ENCODE measurements at regions not wholly inside any gene's neighbourhood (a gene's known extent, or its start where the extent isn't known, plus 50 kb on each side); places are given as distances from the start of the nearest gene placed in this dataset.

DNA sequence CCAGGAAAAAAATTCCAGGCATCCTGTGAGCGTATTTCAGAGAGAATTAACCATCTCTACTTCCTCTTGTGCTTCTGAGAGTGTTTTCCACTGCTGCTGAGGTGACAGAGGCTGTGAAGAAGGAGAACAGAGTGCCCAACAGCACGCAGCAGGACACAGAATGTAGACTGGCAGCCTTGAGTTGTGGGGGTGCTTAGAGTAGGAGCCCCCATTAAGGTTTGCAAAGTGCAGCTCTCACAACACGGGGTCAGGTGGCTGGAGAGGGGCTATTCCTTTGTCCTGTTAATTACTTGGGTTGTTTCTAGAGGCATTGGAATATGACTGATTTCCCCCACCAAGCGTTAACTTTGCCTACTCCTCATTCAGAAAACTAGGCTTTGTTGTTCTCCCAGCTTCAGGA, 370.6 kb downstream of the TSHZ3 start:
- no peaks in the 10 kb centered on the region for H3K36me3 ChIP-seq (ENCODE audit: low read depth)
- TF ChIP-seq, protein P1, sequence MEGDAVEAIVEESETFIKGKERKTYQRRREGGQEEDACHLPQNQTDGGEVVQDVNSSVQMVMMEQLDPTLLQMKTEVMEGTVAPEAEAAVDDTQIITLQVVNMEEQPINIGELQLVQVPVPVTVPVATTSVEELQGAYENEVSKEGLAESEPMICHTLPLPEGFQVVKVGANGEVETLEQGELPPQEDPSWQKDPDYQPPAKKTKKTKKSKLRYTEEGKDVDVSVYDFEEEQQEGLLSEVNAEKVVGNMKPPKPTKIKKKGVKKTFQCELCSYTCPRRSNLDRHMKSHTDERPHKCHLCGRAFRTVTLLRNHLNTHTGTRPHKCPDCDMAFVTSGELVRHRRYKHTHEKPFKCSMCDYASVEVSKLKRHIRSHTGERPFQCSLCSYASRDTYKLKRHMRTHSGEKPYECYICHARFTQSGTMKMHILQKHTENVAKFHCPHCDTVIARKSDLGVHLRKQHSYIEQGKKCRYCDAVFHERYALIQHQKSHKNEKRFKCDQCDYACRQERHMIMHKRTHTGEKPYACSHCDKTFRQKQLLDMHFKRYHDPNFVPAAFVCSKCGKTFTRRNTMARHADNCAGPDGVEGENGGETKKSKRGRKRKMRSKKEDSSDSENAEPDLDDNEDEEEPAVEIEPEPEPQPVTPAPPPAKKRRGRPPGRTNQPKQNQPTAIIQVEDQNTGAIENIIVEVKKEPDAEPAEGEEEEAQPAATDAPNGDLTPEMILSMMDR (IDR thresholded peaks at IDR 0.05), result no peak
- H3K4me1 ChIP-seq (ENCODE audit: low read depth), result no peaks in the 10 kb centered on the region
- no peak for DNase-seq
- no peak for ATAC-seq
- H3K4me3 ChIP-seq, result no peak overlapping the region
- H3K9me3 ChIP-seq, result peaks cover 7% of the 10 kb centered on the region
- intact Hi-C loops (cut with DNase I, micrococcal nuclease), result no loop called here

GRCh38 chr19:30969591-30969990, 379.6 kb downstream of the TSHZ3 start:
- DNase-seq (no peak), ATAC-seq (no peak)
- intact Hi-C loops (cut with DNase I, micrococcal nuclease), result no loop called here
- Histone ChIP-seq H3K4me1 (ENCODE audit: low read depth) (peaks cover 10% of the 10 kb centered on the region), H3K4me3 (no peak overlapping the region), H3K9me3 (no peaks in the 10 kb centered on the region), H3K36me3 (ENCODE audit: low read depth) (no peaks in the 10 kb centered on the region)
- TF ChIP-seq, protein P1 (IDR thresholded peaks at IDR 0.05), result no peak

DNA sequence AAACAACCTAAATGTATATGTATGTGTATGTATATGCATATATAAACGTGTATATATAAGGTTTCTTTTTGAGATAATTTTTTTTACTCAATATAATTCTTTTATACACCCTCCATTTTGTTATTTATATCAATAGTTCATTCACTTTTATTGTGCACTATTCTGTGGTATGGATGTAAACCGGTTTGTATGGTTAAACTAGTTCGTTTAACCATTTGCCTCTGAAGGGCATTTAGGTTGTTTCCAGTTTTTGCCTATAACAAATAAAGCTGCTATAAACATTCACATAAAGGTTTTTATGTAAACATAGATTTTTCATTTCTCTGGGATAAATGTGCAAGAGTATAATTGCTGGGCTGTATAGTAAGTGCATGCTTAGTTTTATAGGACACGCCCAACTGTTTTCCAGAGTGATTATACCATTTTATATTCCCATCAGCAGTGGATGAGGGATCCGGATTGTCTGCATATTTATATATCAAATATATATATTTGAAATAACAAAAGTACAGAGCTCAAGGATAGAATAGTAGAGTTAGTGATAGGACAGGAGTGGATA, 380.3 kb downstream of the TSHZ3 start:
- Histone ChIP-seq H3K36me3 (ENCODE audit: low read depth) (no peaks in the 10 kb centered on the region), H3K4me1 (ENCODE audit: low read depth) (peaks cover 10% of the 10 kb centered on the region), H3K9me3 (no peaks in the 10 kb centered on the region), H3K4me3 (no peak overlapping the region)
- ATAC-seq, result peak; percentile 73
- TF ChIP-seq, protein P1 (IDR thresholded peaks at IDR 0.05), result no peak
- intact Hi-C loops (cut with DNase I, micrococcal nuclease), result no loop called here
- DNase-seq, result peak in 1 of 3 donors; percentile 21

GRCh38 chr19:30968210-30968609, 381.0 kb downstream of the TSHZ3 start:
- Histone ChIP-seq H3K36me3 (ENCODE audit: low read depth) (no peaks in the 10 kb centered on the region), H3K4me1 (ENCODE audit: low read depth) (peaks cover 10% of the 10 kb centered on the region), H3K4me3 (no peak overlapping the region), H3K9me3 (peaks cover 2% of the 10 kb centered on the region)
- TF ChIP-seq, protein P1 (IDR thresholded peaks at IDR 0.05), result no peak
- DNase-seq (peak in 2 of 3 donors; percentile 32 to 51), ATAC-seq (peak; percentile 53)
- intact Hi-C loops (cut with DNase I, micrococcal nuclease), result no loop called here

GRCh38 chr19:30966486-30966885, 382.8 kb downstream of the TSHZ3 start:
- H3K4me1 ChIP-seq (ENCODE audit: low read depth), result peaks cover 10% of the 10 kb centered on the region
- intact Hi-C loops (cut with DNase I, micrococcal nuclease), result no loop called here
- no peak overlapping the region for H3K4me3 ChIP-seq
- DNase-seq (no peak), ATAC-seq (no peak)
- TF ChIP-seq, protein P1 (IDR thresholded peaks at IDR 0.05), result no peak
- no peaks in the 10 kb centered on the region for H3K36me3 ChIP-seq (ENCODE audit: low read depth)
- peaks cover 2% of the 10 kb centered on the region for H3K9me3 ChIP-seq

DNA sequence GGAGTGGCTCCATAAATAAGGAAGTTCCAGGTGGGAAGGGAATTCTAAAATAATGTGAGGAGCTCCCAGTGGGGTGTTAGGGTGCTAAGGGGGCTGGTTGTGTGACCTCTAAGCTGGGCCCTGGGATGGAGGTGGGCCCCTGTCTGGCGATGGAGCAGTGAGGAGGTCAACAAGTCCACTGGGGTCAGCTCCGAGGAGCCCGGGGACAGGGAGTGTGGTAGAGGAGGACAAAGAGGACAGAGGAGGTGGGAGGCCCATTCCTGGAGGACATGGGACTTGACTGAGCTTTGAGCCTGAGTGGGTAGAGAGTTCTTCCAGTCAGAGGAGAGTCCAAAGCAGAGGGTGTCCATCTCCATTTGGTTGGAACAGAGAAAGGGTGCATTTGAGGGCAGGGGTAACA, 390.2 kb downstream of the TSHZ3 start:
- Histone ChIP-seq H3K4me3 (no peak overlapping the region), H3K36me3 (ENCODE audit: low read depth) (no peaks in the 10 kb centered on the region), H3K4me1 (ENCODE audit: low read depth) (no peaks in the 10 kb centered on the region), H3K9me3 (peaks cover 2% of the 10 kb centered on the region)
- TF ChIP-seq, protein P1 (IDR thresholded peaks at IDR 0.05), result no peak
- intact Hi-C loops (cut with DNase I, micrococcal nuclease), result no loop called here
- ATAC-seq (no peak), DNase-seq (no peak)
